Stomach (tissue), 8 donors: ENCODE measurements at regions not wholly inside any gene's neighbourhood (a gene's known extent, or its start where the extent isn't known, plus 50 kb on each side); places are given as distances from the start of the nearest gene placed in this dataset.

ENCODE experiments used
- DNase-seq, 2 donors: peaks; one replicate each; pipeline versions ENCODE4 v3.0.0 to v3.0.0-alpha.2; 2013 to 2019
- H3K27ac ChIP-seq, 5 donors: fragments of 200-600 bp in 4 of 5; sonication (generic) in 4 of 5; one replicate each; pipeline ENCODE4 v1.5.1; 2013 to 2019; ENCODE audit warnings: mild to moderate bottlenecking in 1 of 5, moderate library complexity in 1 of 5
- H3K27me3 ChIP-seq, 3 donors: fragments of 200-600 bp; sonication (generic); one replicate each; pipeline ENCODE4 v1.5.1; 2017 to 2019; ENCODE audit warnings: mixed run types in 1 of 3
- H3K36me3 ChIP-seq, 4 donors: fragments of 200-600 bp; sonication (generic); 1 replicate in 3 of 4; 2 replicates in 1 of 4; pipeline ENCODE4 v1.5.1; 2016 to 2019
- H3K4me1 ChIP-seq, 4 donors: fragments of 200-600 bp; sonication (generic); one replicate each; pipeline ENCODE4 v1.5.1; 2016 to 2019
- H3K4me3 ChIP-seq, 4 donors: fragments of 200-600 bp; sonication (generic) in 3 of 4; one replicate each; pipeline ENCODE4 v1.5.1; 2016 to 2019; ENCODE audit warnings: mild to moderate bottlenecking in 1 of 4
- H3K9me3 ChIP-seq, 4 donors: fragments of 200-600 bp; sonication (generic); one replicate each; pipeline ENCODE4 v1.5.1; 2016 to 2019
- EP300 ChIP-seq: sonication (generic); formaldehyde crosslinking; IDR thresholded peaks from one replicate; pipeline ENCODE4 v1.6.1; 2017; ENCODE audit warnings: antibody characterized with exemption
- POLR2A ChIP-seq, 4 donors: fragments of 450-650 bp; IDR thresholded peaks; one replicate each; pipeline ENCODE4 v1.6.1; 2016; ENCODE audit warnings: antibody characterized with exemption in 4 of 4, control low read depth in 2 of 4, mild to moderate bottlenecking in 1 of 4, moderate library complexity in 1 of 4
- POLR2AphosphoS5 ChIP-seq, 3 donors: sonication (generic); formaldehyde crosslinking; IDR thresholded peaks; one replicate each; pipeline ENCODE4 v1.6.1; 2016; ENCODE audit warnings: antibody characterized with exemption in 3 of 3
- WGBS, 5 donors: extraction: QIAGEN DNeasy Blood & Tissue Kit in 3 of 5; methylation state at CpG; one replicate each; pipeline versions ENCODE4 v1.1.5 to v1.1.7; 2013 to 2018; 5-methylcytosine and 5-hydroxymethylcytosine counted together
- intact Hi-C: fragments of 100-400 bp; cut with DNase I; formaldehyde crosslinking; loops from one replicate; pipeline ENCODE4 v1.15.1; 2023; ENCODE audit warnings: low total_unique reads
- TF ChIP-seq, protein P1 (sequence below), 7 experiments: fragments of 450-650 bp in 4 of 7; fragments of 200-600 bp in 3 of 7; sonication (generic) in 3 of 7; IDR thresholded peaks; one replicate each; pipeline ENCODE4 v1.5.1; 2016 to 2019; ENCODE audit warnings: antibody characterized with exemption in 7 of 7, control low read depth in 2 of 7, mild to moderate bottlenecking in 1 of 7
- donor health status: healthy with polysubstance abuse.
- donor health status: Bipolar disorder and iron deficiency.
- donor health status: healthy.

DNA sequence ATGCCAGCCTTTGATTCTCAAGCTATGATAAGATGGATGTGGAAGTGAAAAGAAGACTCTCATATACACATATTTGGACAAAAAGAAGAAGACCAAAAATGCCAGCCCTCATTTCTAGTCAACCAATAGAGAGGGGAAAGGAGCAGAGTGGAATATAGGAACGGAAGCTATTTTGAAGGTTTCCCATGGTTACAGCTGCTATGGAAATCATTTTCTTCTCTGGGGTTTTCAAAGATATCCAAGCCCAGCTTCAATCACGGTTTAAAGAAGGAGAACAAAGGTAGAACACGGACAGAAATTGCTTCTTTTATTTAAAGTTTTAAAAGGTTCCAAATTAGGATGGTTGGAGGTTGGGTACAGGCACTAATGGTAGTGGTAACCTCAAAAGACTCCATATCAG is 181.0 kb upstream of the PRICKLE2 start:
- H3K27ac ChIP-seq = no peak overlapping the region
- no peaks in the 10 kb centered on the region for H3K9me3 ChIP-seq
- H3K4me1 ChIP-seq = no peaks in the 10 kb centered on the region
- intact Hi-C loops = no loop called here
- H3K4me3 ChIP-seq = no peak overlapping the region
- no peaks in the 10 kb centered on the region for H3K27me3 ChIP-seq
- TF ChIP-seq POLR2AphosphoS5 (IDR thresholded peaks at IDR 0.05) (no peak), POLR2A (IDR thresholded peaks at IDR 0.05) (no peak), EP300 (no peak)
- TF ChIP-seq, protein P1, sequence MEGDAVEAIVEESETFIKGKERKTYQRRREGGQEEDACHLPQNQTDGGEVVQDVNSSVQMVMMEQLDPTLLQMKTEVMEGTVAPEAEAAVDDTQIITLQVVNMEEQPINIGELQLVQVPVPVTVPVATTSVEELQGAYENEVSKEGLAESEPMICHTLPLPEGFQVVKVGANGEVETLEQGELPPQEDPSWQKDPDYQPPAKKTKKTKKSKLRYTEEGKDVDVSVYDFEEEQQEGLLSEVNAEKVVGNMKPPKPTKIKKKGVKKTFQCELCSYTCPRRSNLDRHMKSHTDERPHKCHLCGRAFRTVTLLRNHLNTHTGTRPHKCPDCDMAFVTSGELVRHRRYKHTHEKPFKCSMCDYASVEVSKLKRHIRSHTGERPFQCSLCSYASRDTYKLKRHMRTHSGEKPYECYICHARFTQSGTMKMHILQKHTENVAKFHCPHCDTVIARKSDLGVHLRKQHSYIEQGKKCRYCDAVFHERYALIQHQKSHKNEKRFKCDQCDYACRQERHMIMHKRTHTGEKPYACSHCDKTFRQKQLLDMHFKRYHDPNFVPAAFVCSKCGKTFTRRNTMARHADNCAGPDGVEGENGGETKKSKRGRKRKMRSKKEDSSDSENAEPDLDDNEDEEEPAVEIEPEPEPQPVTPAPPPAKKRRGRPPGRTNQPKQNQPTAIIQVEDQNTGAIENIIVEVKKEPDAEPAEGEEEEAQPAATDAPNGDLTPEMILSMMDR (IDR thresholded peaks at IDR 0.05) = no peak
- DNase-seq = no peak
- H3K36me3 ChIP-seq = no peaks in the 10 kb centered on the region
- 63 to 74% (median 68%) methylated on average over 3 of the region's 3 CpGs for WGBS, 5 donors

DNA sequence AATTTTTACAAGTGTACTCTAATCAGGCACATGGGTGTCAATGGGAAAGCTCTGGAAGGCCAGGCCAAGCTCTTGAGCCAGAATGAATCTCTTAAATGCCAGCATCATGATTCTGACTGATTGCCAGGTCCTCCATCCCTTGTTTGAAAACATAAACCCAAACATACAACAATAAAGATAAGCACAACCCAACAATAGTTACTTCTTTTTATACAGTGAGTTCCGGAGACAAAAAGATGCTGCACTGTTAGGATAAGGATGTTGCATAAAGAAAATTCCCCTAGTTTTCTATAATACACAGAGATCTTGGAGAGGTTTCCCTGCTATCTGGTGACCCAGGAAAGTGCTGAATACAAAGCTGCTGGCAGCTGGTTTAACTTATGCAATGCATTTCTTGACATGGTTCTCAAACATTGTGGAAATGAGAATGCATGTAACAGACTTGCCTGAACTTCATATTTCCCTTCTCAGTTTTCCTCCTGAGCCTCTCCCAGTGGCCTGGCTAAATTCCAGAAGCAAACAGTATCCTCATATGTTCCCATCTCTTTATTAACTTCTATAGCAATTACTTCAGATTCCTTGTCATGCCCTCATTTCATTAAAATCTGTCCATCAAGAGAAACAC is 180.1 kb upstream of the PRICKLE2 start:
- intact Hi-C loops = no loop called here
- no peak for TF ChIP-seq EP300
- TF ChIP-seq POLR2AphosphoS5 (IDR thresholded peaks at IDR 0.05) = no peak
- no peak for TF ChIP-seq POLR2A (IDR thresholded peaks at IDR 0.05)
- TF ChIP-seq, protein P1 (IDR thresholded peaks at IDR 0.05) = no peak
- no peak overlapping the region for H3K4me3 ChIP-seq
- no peaks in the 10 kb centered on the region for H3K4me1 ChIP-seq
- H3K36me3 ChIP-seq = no peaks in the 10 kb centered on the region
- H3K9me3 ChIP-seq = no peaks in the 10 kb centered on the region
- H3K27ac ChIP-seq = no peak overlapping the region
- no peaks in the 10 kb centered on the region for H3K27me3 ChIP-seq
- DNase-seq = peak in 1 of 2 donors; percentile 37
- 62 to 88% (median 83%) methylated on average over 1 of the region's 1 CpG for WGBS, 5 donors

DNA sequence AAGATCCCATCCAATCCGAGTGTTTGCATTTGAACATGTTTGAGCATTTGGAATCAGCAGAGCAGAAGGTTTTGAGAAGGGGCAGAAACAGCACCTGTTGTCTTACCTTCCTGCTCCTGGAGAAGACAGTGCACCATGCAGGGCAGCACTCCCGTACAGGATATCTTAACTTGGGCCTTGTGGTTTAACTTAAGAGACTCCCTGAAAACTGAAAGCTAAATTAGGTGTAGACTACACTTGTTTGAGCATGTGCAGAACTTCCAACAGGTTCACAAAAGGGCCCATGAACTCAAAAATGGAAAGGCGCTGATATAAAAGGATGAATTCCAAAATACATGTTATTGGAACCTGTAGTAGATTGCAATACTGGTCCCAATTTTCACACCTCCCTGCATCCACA is 175.4 kb upstream of the PRICKLE2 start:
- no peak for DNase-seq
- H3K36me3 ChIP-seq = no peaks in the 10 kb centered on the region
- H3K27ac ChIP-seq = no peak overlapping the region
- WGBS, 5 donors = 65 to 83% (median 72%) methylated on average over 3 of the region's 3 CpGs
- no peak overlapping the region for H3K4me3 ChIP-seq
- intact Hi-C loops = no loop called here
- H3K27me3 ChIP-seq = no peaks in the 10 kb centered on the region
- no peaks in the 10 kb centered on the region for H3K9me3 ChIP-seq
- no peak for TF ChIP-seq EP300
- TF ChIP-seq, protein P1 (IDR thresholded peaks at IDR 0.05) = no peak
- no peak for TF ChIP-seq POLR2A (IDR thresholded peaks at IDR 0.05)
- no peak for TF ChIP-seq POLR2AphosphoS5 (IDR thresholded peaks at IDR 0.05)
- peaks cover 0 to 8% (median 3%) of the 10 kb centered on the region in 4 donors for H3K4me1 ChIP-seq

DNA sequence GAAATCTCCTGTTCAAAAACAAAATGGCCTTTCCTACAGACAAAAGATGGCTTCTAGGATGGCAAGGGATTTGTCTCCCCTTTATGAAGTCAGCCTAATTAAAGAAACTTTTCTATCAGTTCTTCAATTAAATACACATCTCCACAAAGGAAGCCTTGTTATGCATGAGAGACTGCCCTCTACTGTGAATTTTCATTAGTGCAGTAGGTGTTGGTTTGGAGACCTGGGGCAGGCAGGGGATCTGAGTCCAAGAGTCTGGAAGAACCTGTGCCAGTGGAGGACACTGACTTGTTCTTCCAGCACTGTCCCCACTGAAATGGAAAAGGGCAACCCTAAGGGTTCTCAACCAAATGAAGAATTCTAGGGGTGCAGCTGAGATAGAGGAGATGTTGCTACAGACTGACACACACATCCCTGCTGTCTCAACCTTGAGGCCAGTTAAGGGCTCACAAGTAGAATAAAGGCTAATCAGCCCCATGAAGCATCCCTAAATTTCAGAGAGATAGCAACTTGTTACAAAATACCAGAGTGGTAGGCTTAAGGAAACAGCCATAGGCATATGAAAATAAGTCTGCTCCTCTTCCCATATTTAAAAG is 174.0 kb upstream of the PRICKLE2 start:
- intact Hi-C loops = loop anchor here (5.0 kb wide), 1 partner anchor 367 kb away; no protein-coding TSS in a partner anchor
- no peak for TF ChIP-seq POLR2A (IDR thresholded peaks at IDR 0.05)
- no peak for TF ChIP-seq POLR2AphosphoS5 (IDR thresholded peaks at IDR 0.05)
- TF ChIP-seq, protein P1 (IDR thresholded peaks at IDR 0.05) = peak in 5 of 7 experiments; percentile 42 to 79 (median 61)
- TF ChIP-seq EP300 = no peak
- Histone ChIP-seq H3K27ac (no peak overlapping the region), H3K36me3 (no peaks in the 10 kb centered on the region), H3K4me1 (peaks cover 0 to 8% (median 3%) of the 10 kb centered on the region in 4 donors), H3K9me3 (no peaks in the 10 kb centered on the region), H3K27me3 (no peaks in the 10 kb centered on the region), H3K4me3 (no peak overlapping the region)
- peak in 1 of 2 donors; percentile 84 for DNase-seq
